OCI-LY1 (cell line): ENCODE measurements at regions not wholly inside any gene's neighbourhood (a gene's known extent, or its start where the extent isn't known, plus 50 kb on each side); places are given as distances from the start of the nearest gene placed in this dataset.

Source experiments
- H2AFZ ChIP-seq: fragments of 200-600 bp; sonication (generic), shearing (Covaris generic); 2 replicates; pipeline ENCODE4 v1.6.0; 2014; ENCODE audit warnings: antibody characterized with exemption, mild to moderate bottlenecking, low read length
- H3F3A ChIP-seq: fragments of 200-600 bp; sonication (generic), shearing (Covaris generic); 2 replicates; pipeline ENCODE4 v1.6.0; 2014; ENCODE audit warnings: mild to moderate bottlenecking, antibody characterized with exemption, low read length, moderate library complexity; ENCODE audit not compliant: insufficient read depth
- H3K27ac ChIP-seq: fragments of 200-600 bp; sonication (generic); 2 replicates; pipeline ENCODE4 v1.5.1; 2014; ENCODE audit warnings: low read length, mixed run types, mild to moderate bottlenecking, low read depth; ENCODE audit not compliant: poor library complexity, severe bottlenecking
- H3K27me3 ChIP-seq: fragments of 200-600 bp; sonication (generic); 2 replicates; pipeline ENCODE4 v1.6.0; 2014; ENCODE audit warnings: antibody characterized with exemption, mild to moderate bottlenecking, low read length, moderate library complexity; ENCODE audit not compliant: insufficient read depth
- H3K36me3 ChIP-seq: fragments of 200-600 bp; sonication (generic); 2 replicates; pipeline ENCODE4 v1.6.1; 2014; ENCODE audit warnings: mild to moderate bottlenecking, antibody characterized with exemption, low read length, moderate library complexity, mixed read lengths; ENCODE audit not compliant: insufficient read depth
- H3K4me1 ChIP-seq: fragments of 200-600 bp; sonication (generic); 2 replicates; pipeline ENCODE4 v1.5.1; 2014; ENCODE audit warnings: mild to moderate bottlenecking, low read length, moderate library complexity; ENCODE audit not compliant: insufficient read depth, severe bottlenecking
- H3K4me2 ChIP-seq: fragments of 200-600 bp; sonication (generic), shearing (Covaris generic); 2 replicates; pipeline ENCODE4 v1.6.1; 2014; ENCODE audit warnings: low read length
- H3K4me3 ChIP-seq: fragments of 200-600 bp; sonication (generic); 2 replicates; pipeline ENCODE4 v1.5.1; 2014; ENCODE audit warnings: low read length, low read depth, mild to moderate bottlenecking, mixed read lengths; ENCODE audit not compliant: poor library complexity, severe bottlenecking
- H3K79me2 ChIP-seq: fragments of 200-600 bp; shearing (Covaris generic); 2 replicates; pipeline ENCODE4 v1.6.1; 2016; ENCODE audit warnings: mixed run types, low read length, mixed read lengths; ENCODE audit not compliant: insufficient read depth
- H3K9ac ChIP-seq: fragments of 200-600 bp; sonication (generic), shearing (Covaris generic); 2 replicates; pipeline ENCODE4 v1.6.1; 2014; ENCODE audit warnings: mild to moderate bottlenecking, low read length, mixed read lengths
- H3K9me2 ChIP-seq: fragments of 200-600 bp; sonication (generic), shearing (Covaris generic); 2 replicates; pipeline ENCODE4 v1.6.1; 2014; ENCODE audit warnings: low read depth, mild to moderate bottlenecking, low read length, mixed read lengths
- H3K9me3 ChIP-seq: fragments of 200-600 bp; shearing (Covaris generic); 2 replicates; pipeline ENCODE4 v1.6.1; 2014; ENCODE audit warnings: low read length, mixed read lengths
- H4K20me1 ChIP-seq: fragments of 200-600 bp; sonication (generic), shearing (Covaris generic); 2 replicates; pipeline ENCODE4 v1.6.0; 2016; ENCODE audit warnings: mild to moderate bottlenecking, low read length; ENCODE audit not compliant: insufficient read depth
- EZH2 ChIP-seq: fragments of 200-600 bp; sonication (generic), shearing (Covaris generic); IDR thresholded peaks from 2 replicates; pipeline ENCODE4 v1.8.0; 2017; ENCODE audit warnings: borderline replicate concordance, mixed run types, mild to moderate bottlenecking, antibody characterized with exemption, low read length, moderate library complexity, mixed read lengths
- TF ChIP-seq, protein P1 (sequence below): fragments of 200-600 bp; sonication (generic), shearing (Covaris generic); IDR thresholded peaks from 2 replicates; pipeline ENCODE4 v1.5.1; 2017; ENCODE audit warnings: mild to moderate bottlenecking, antibody characterized with exemption, low read length, moderate library complexity, mixed read lengths

DNA sequence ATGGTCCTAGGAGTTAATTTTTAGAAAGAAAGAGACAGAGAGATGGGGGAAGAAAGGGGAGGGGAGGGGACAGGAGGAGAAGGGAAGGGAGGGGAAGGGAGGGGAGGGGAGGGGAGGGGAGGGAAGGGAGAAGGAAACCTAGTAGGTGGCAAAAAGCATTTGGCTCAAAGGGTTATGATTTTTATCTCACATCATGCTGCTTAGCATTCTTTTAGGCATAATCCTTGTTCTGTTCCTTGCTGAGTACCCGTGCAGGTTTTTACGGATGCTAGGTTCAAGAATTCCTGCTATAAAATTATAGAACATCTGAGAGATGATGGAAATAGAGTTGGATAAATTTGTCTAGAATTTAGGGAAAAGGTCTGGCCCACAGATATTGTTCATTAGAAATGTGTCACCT lies 132.4 kb upstream of the PRSS1 start:
- H2AFZ ChIP-seq, result no peak overlapping the region
- H3K4me3 ChIP-seq, result no peak overlapping the region
- no peaks in the 10 kb centered on the region for H3K79me2 ChIP-seq
- no peaks in the 10 kb centered on the region for H3K9me3 ChIP-seq
- H4K20me1 ChIP-seq, result no peaks in the 10 kb centered on the region
- no peak overlapping the region for H3K27ac ChIP-seq
- no peaks in the 10 kb centered on the region for H3K9me2 ChIP-seq
- H3F3A ChIP-seq, result no peaks in the 10 kb centered on the region
- no peak overlapping the region for H3K4me2 ChIP-seq
- no peaks in the 10 kb centered on the region for H3K36me3 ChIP-seq
- TF ChIP-seq, protein P1, sequence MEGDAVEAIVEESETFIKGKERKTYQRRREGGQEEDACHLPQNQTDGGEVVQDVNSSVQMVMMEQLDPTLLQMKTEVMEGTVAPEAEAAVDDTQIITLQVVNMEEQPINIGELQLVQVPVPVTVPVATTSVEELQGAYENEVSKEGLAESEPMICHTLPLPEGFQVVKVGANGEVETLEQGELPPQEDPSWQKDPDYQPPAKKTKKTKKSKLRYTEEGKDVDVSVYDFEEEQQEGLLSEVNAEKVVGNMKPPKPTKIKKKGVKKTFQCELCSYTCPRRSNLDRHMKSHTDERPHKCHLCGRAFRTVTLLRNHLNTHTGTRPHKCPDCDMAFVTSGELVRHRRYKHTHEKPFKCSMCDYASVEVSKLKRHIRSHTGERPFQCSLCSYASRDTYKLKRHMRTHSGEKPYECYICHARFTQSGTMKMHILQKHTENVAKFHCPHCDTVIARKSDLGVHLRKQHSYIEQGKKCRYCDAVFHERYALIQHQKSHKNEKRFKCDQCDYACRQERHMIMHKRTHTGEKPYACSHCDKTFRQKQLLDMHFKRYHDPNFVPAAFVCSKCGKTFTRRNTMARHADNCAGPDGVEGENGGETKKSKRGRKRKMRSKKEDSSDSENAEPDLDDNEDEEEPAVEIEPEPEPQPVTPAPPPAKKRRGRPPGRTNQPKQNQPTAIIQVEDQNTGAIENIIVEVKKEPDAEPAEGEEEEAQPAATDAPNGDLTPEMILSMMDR, result no peak
- no peak for TF ChIP-seq EZH2
- no peak overlapping the region for H3K9ac ChIP-seq
- no peaks in the 10 kb centered on the region for H3K4me1 ChIP-seq
- H3K27me3 ChIP-seq, result no peaks in the 10 kb centered on the region; the same call in 1 of the 2 replicates

DNA sequence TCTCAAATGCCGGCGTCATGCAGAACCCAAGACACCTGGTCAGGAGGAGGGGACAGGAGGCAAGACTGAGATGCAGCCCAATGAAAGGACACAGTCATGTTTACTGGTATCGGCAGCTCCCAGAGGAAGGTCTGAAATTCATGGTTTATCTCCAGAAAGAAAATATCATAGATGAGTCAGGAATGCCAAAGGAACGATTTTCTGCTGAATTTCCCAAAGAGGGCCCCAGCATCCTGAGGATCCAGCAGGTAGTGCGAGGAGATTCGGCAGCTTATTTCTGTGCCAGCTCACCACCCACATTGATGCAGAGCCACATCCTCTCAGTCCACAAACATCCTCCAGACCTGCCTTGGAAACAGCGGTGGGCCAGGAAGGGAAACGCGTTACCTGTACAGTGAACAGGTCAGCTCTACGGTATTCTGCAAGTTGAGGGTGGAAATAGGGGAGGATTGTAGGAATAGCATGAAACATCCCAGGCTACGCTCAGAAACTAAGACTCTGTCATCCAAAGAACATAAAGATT lies 133.1 kb upstream of the PRSS1 start:
- H3K4me2 ChIP-seq, result no peak overlapping the region
- no peak overlapping the region for H3K27ac ChIP-seq
- H3K9me2 ChIP-seq, result no peaks in the 10 kb centered on the region
- no peaks in the 10 kb centered on the region for H3K36me3 ChIP-seq
- H3K4me3 ChIP-seq, result no peak overlapping the region
- no peaks in the 10 kb centered on the region for H3K9me3 ChIP-seq
- no peaks in the 10 kb centered on the region for H3K79me2 ChIP-seq
- no peaks in the 10 kb centered on the region for H3F3A ChIP-seq
- TF ChIP-seq EZH2, result no peak
- TF ChIP-seq, protein P1, result no peak
- H3K27me3 ChIP-seq, result no peaks in the 10 kb centered on the region; the same call in 1 of the 2 replicates
- H3K4me1 ChIP-seq, result no peaks in the 10 kb centered on the region
- H2AFZ ChIP-seq, result no peak overlapping the region
- no peak overlapping the region for H3K9ac ChIP-seq
- H4K20me1 ChIP-seq, result no peaks in the 10 kb centered on the region

DNA sequence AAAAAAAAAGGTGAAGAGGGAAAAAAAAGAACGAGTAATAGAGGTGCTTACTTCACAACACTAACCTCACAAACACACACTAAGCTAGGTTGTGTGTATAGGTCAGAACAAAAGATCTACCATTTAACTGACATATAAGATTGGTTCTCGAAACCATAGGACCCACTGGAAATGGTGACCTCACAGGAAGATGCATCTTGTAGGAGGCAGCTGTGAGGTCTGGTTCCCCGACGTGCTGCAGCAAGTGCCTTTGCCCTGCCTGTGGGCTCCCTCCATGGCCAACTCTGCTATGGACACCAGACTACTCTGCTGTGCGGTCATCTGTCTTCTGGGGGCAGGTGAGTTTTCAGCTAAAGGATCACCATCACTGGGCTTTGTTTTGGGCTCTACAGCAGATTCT lies 133.8 kb upstream of the PRSS1 start:
- TF ChIP-seq, protein P1, result no peak
- H3K79me2 ChIP-seq, result no peaks in the 10 kb centered on the region
- no peaks in the 10 kb centered on the region for H3K4me1 ChIP-seq
- no peak overlapping the region for H3K27ac ChIP-seq
- no peaks in the 10 kb centered on the region for H3K9me2 ChIP-seq
- no peak overlapping the region for H3K9ac ChIP-seq
- H4K20me1 ChIP-seq, result no peaks in the 10 kb centered on the region
- H3K27me3 ChIP-seq, result no peaks in the 10 kb centered on the region; the same call in 1 of the 2 replicates
- H3F3A ChIP-seq, result no peaks in the 10 kb centered on the region
- H3K4me3 ChIP-seq, result no peak overlapping the region
- H3K9me3 ChIP-seq, result no peaks in the 10 kb centered on the region
- H2AFZ ChIP-seq, result no peak overlapping the region
- H3K36me3 ChIP-seq, result no peaks in the 10 kb centered on the region
- no peak overlapping the region for H3K4me2 ChIP-seq
